Osteoblast (primary cell): ENCODE measurements at regions not wholly inside any gene's neighbourhood (a gene's known extent, or its start where the extent isn't known, plus 50 kb on each side); places are given as distances from the start of the nearest gene placed in this dataset.

Experiments used
- DNase-seq: peaks from one replicate; pipeline ENCODE4 v3.0.0; 2011; ENCODE audit warnings: low spot score, mixed read lengths; ENCODE audit not compliant: insufficient read length; ENCODE audit errors: missing footprints
- H2AFZ ChIP-seq: 2 replicates; pipeline ENCODE4 v1.6.0; 2011; ENCODE audit warnings: mild to moderate bottlenecking, low read length
- H3K27ac ChIP-seq: 2 replicates; pipeline ENCODE4 v1.5.1; 2011; ENCODE audit warnings: mild to moderate bottlenecking, low read depth, low read length, moderate library complexity
- H3K27me3 ChIP-seq: 2 replicates; pipeline ENCODE4 v1.6.0; 2012; ENCODE audit warnings: mild to moderate bottlenecking, control low read depth, inconsistent platforms, low read length, moderate library complexity; ENCODE audit not compliant: insufficient read depth
- H3K36me3 ChIP-seq: 2 replicates; pipeline ENCODE4 v1.5.1; 2011; ENCODE audit warnings: mild to moderate bottlenecking, low read length, control low read depth, moderate library complexity; ENCODE audit not compliant: insufficient read depth
- H3K4me1 ChIP-seq: 2 replicates; pipeline ENCODE4 v1.5.1; 2011; ENCODE audit warnings: mild to moderate bottlenecking, low read length, control low read depth, moderate library complexity; ENCODE audit not compliant: insufficient read depth
- H3K4me2 ChIP-seq: 2 replicates; pipeline ENCODE4 v1.6.0; 2011; ENCODE audit warnings: mild to moderate bottlenecking, low read length; ENCODE audit not compliant: insufficient read depth
- H3K4me3 ChIP-seq: fragments of 200-600 bp; sonication (generic); 3 replicates; pipeline ENCODE4 v1.5.1; 2012; ENCODE audit warnings: mild to moderate bottlenecking, low read length, inconsistent platforms; ENCODE audit not compliant: insufficient read depth
- H3K79me2 ChIP-seq: 2 replicates; pipeline ENCODE4 v1.6.0; 2012; ENCODE audit warnings: mild to moderate bottlenecking, low read length, control low read depth, inconsistent platforms; ENCODE audit not compliant: insufficient read depth
- H3K9me3 ChIP-seq: 2 replicates; pipeline ENCODE4 v1.5.1; 2011; ENCODE audit warnings: low read depth, low read length, control low read depth
- H4K20me1 ChIP-seq: 2 replicates; pipeline ENCODE4 v1.6.0; 2012; ENCODE audit warnings: mild to moderate bottlenecking, low read length, control low read depth; ENCODE audit not compliant: insufficient read depth
- CTCF ChIP-seq: IDR thresholded peaks from 2 replicates; pipeline ENCODE4 v1.5.1; 2011; ENCODE audit warnings: mild to moderate bottlenecking, low read depth, low read length, moderate library complexity; ENCODE audit errors: extremely low read depth

GRCh38 chr12:130086248-130086647 is 76.0 kb upstream of the FZD10 start:
- Histone ChIP-seq H3K79me2 (no peaks in the 10 kb centered on the region), H3K36me3 (no peaks in the 10 kb centered on the region), H3K4me3 (no peak overlapping the region), H3K9me3 (peaks cover 2% of the 10 kb centered on the region), H3K4me2 (no peak overlapping the region), H3K4me1 (no peaks in the 10 kb centered on the region), H3K27me3 (no peaks in the 10 kb centered on the region), H2AFZ (no peak overlapping the region), H4K20me1 (no peaks in the 10 kb centered on the region), H3K27ac (no peak overlapping the region)
- TF ChIP-seq CTCF, result no peak
- no peak for DNase-seq

GRCh38 chr12:130086797-130087196 is 75.5 kb upstream of the FZD10 start:
- no peak overlapping the region for H3K4me3 ChIP-seq
- H3K27ac ChIP-seq, result no peak overlapping the region
- H3K4me1 ChIP-seq, result no peaks in the 10 kb centered on the region
- TF ChIP-seq CTCF, result no peak
- no peaks in the 10 kb centered on the region for H3K36me3 ChIP-seq
- H3K9me3 ChIP-seq, result peaks cover 5% of the 10 kb centered on the region
- H4K20me1 ChIP-seq, result no peaks in the 10 kb centered on the region
- H3K4me2 ChIP-seq, result no peak overlapping the region
- H3K79me2 ChIP-seq, result no peaks in the 10 kb centered on the region
- no peak overlapping the region for H2AFZ ChIP-seq
- no peak for DNase-seq
- H3K27me3 ChIP-seq, result no peaks in the 10 kb centered on the region

- peaks cover 7% of the 10 kb centered on the region for H3K9me3 ChIP-seq
These were observed 75.0 kb upstream of the FZD10 start for GRCh38 chr12:130087222-130087621.

GRCh38 chr12:130088504-130088903 is 73.8 kb upstream of the FZD10 start:
- no peak overlapping the region for H3K27ac ChIP-seq
- TF ChIP-seq CTCF, result no peak
- H3K27me3 ChIP-seq, result no peaks in the 10 kb centered on the region
- no peak overlapping the region for H3K4me2 ChIP-seq
- DNase-seq, result no peak
- no peaks in the 10 kb centered on the region for H3K79me2 ChIP-seq
- no peaks in the 10 kb centered on the region for H4K20me1 ChIP-seq
- H2AFZ ChIP-seq, result no peak overlapping the region
- H3K36me3 ChIP-seq, result no peaks in the 10 kb centered on the region
- H3K4me3 ChIP-seq, result no peak overlapping the region
- H3K4me1 ChIP-seq, result no peaks in the 10 kb centered on the region
- H3K9me3 ChIP-seq, result peaks cover 11% of the 10 kb centered on the region

More at GRCh38 chr12:130087222-130087621, 75.0 kb upstream of the FZD10 start:
- TF ChIP-seq CTCF, result no peak
- Histone ChIP-seq H3K4me1 (no peaks in the 10 kb centered on the region), H3K79me2 (no peaks in the 10 kb centered on the region), H3K4me2 (no peak overlapping the region), H2AFZ (no peak overlapping the region), H4K20me1 (no peaks in the 10 kb centered on the region), H3K27ac (no peak overlapping the region), H3K27me3 (no peaks in the 10 kb centered on the region), H3K4me3 (no peak overlapping the region), H3K36me3 (no peaks in the 10 kb centered on the region)
- no peak for DNase-seq
